ENCODE measurements at regions not wholly inside any gene's neighbourhood (a gene's known extent, or its start where the extent isn't known, plus 50 kb on each side); places are given as distances from the start of the nearest gene placed in this dataset.

GRCh38 chr3:44036850-44037249 lies 204.8 kb upstream of the TOPAZ1 start:
- Histone ChIP-seq H3K79me2 (ENCODE audit: insufficient read depth, low read length) (no peaks in the 10 kb centered on the region), H3K4me1 (ENCODE audit: insufficient read depth, low read length, poor library complexity, severe bottlenecking) (no peaks in the 10 kb centered on the region), H3K9me3 (ENCODE audit: insufficient read depth, low read depth, low read length) (no peaks in the 10 kb centered on the region), H3K36me3 (ENCODE audit: insufficient read depth, low read length) (no peaks in the 10 kb centered on the region), H2AFZ (ENCODE audit: low read length) (no peak overlapping the region), H3K27me3 (ENCODE audit: insufficient read depth, low read length, poor library complexity, severe bottlenecking) (no peaks in the 10 kb centered on the region), H3F3A (ENCODE audit: low read depth) (no peaks in the 10 kb centered on the region), H4K20me1 (ENCODE audit: insufficient read depth, low read length, poor library complexity, severe bottlenecking) (no peaks in the 10 kb centered on the region), H3K4me3 (ENCODE audit: low read length, poor library complexity, severe bottlenecking) (no peak overlapping the region), H3K9ac (ENCODE audit: low read depth, low read length, poor library complexity, severe bottlenecking) (no peak overlapping the region), H3K9me2 (replicated peaks; ENCODE audit: low read depth, low read length) (no peaks in the 10 kb centered on the region), H3K4me2 (ENCODE audit: low read depth, low read length, poor library complexity, severe bottlenecking) (no peak overlapping the region)
- TF ChIP-seq CTCF (conservative IDR thresholded peaks at IDR 0.05; ENCODE audit: low read length) (no peak), EZH2phosphoT487 (IDR thresholded peaks at IDR 0.05; ENCODE audit: borderline replicate concordance) (no peak)

- H2AFZ ChIP-seq (ENCODE audit: low read length): no peak overlapping the region
- no peak overlapping the region for H3K4me3 ChIP-seq (ENCODE audit: low read length, poor library complexity, severe bottlenecking)
- no peaks in the 10 kb centered on the region for H3K27me3 ChIP-seq (ENCODE audit: insufficient read depth, low read length, poor library complexity, severe bottlenecking)
- no peaks in the 10 kb centered on the region for H3F3A ChIP-seq (ENCODE audit: low read depth)
- no peaks in the 10 kb centered on the region for H3K9me3 ChIP-seq (ENCODE audit: insufficient read depth, low read depth, low read length)
- TF ChIP-seq EZH2phosphoT487 (IDR thresholded peaks at IDR 0.05; ENCODE audit: borderline replicate concordance) (no peak), CTCF (conservative IDR thresholded peaks at IDR 0.05; ENCODE audit: low read length) (no peak)
- H3K9ac ChIP-seq (ENCODE audit: low read depth, low read length, poor library complexity, severe bottlenecking): no peak overlapping the region
- H3K79me2 ChIP-seq (ENCODE audit: insufficient read depth, low read length): no peaks in the 10 kb centered on the region
- H3K36me3 ChIP-seq (ENCODE audit: insufficient read depth, low read length): no peaks in the 10 kb centered on the region
- no peaks in the 10 kb centered on the region for H3K9me2 ChIP-seq (replicated peaks; ENCODE audit: low read depth, low read length)
- H3K4me1 ChIP-seq (ENCODE audit: insufficient read depth, low read length, poor library complexity, severe bottlenecking): no peaks in the 10 kb centered on the region
- no peaks in the 10 kb centered on the region for H4K20me1 ChIP-seq (ENCODE audit: insufficient read depth, low read length, poor library complexity, severe bottlenecking)
- H3K4me2 ChIP-seq (ENCODE audit: low read depth, low read length, poor library complexity, severe bottlenecking): no peak overlapping the region
Measured at GRCh38 chr3:44039006-44039405, 202.7 kb upstream of the TOPAZ1 start.

- H3K4me2 ChIP-seq (ENCODE audit: low read depth, low read length, poor library complexity, severe bottlenecking): no peak overlapping the region
- no peak for TF ChIP-seq EZH2phosphoT487 (IDR thresholded peaks at IDR 0.05; ENCODE audit: borderline replicate concordance)
- TF ChIP-seq CTCF (conservative IDR thresholded peaks at IDR 0.05; ENCODE audit: low read length): no peak
- H4K20me1 ChIP-seq (ENCODE audit: insufficient read depth, low read length, poor library complexity, severe bottlenecking): no peaks in the 10 kb centered on the region
- H3F3A ChIP-seq (ENCODE audit: low read depth): no peaks in the 10 kb centered on the region
- H3K4me3 ChIP-seq (ENCODE audit: low read length, poor library complexity, severe bottlenecking): no peak overlapping the region
- H3K4me1 ChIP-seq (ENCODE audit: insufficient read depth, low read length, poor library complexity, severe bottlenecking): no peaks in the 10 kb centered on the region
- H3K79me2 ChIP-seq (ENCODE audit: insufficient read depth, low read length): no peaks in the 10 kb centered on the region
- H3K36me3 ChIP-seq (ENCODE audit: insufficient read depth, low read length): no peaks in the 10 kb centered on the region
- no peak overlapping the region for H3K9ac ChIP-seq (ENCODE audit: low read depth, low read length, poor library complexity, severe bottlenecking)
- no peaks in the 10 kb centered on the region for H3K27me3 ChIP-seq (ENCODE audit: insufficient read depth, low read length, poor library complexity, severe bottlenecking)
- H3K9me3 ChIP-seq (ENCODE audit: insufficient read depth, low read depth, low read length): no peaks in the 10 kb centered on the region
- H3K9me2 ChIP-seq (replicated peaks; ENCODE audit: low read depth, low read length): no peaks in the 10 kb centered on the region
- no peak overlapping the region for H2AFZ ChIP-seq (ENCODE audit: low read length)
Measured at GRCh38 chr3:44041726-44042125, 200.0 kb upstream of the TOPAZ1 start.

Data from Loucy (cell line).